Activated CD4-positive, alpha-beta T cell treated with anti-CD3 and anti-CD28 coated beads, Interleukin-2, Interleukin-4, amounts not matched to agents 100 ng/mL and 50 ng/mL, durations not matched to agents 16 hours and 8 hours (primary cell): ENCODE measurements at regions not wholly inside any gene's neighbourhood (a gene's known extent, or its start where the extent isn't known, plus 50 kb on each side); places are given as distances from the start of the nearest gene placed in this dataset.

Experiments used
- DNase-seq: peaks from one replicate; pipeline ENCODE4 v3.0.0-alpha.2; 2020; ENCODE audit warnings: low spot score

GRCh38 chr2:22901471-22902179 lies 483.4 kb upstream of the KLHL29 start:
- no peak for DNase-seq

- DNase-seq = no peak
These were observed 482.8 kb upstream of the KLHL29 start for GRCh38 chr2:22902180-22902550.

- DNase-seq = no peak
These were observed 482.3 kb upstream of the KLHL29 start for GRCh38 chr2:22902662-22903165.

GRCh38 chr2:22903616-22904015 lies 481.4 kb upstream of the KLHL29 start:
- no peak for DNase-seq

- peak; percentile 1 for DNase-seq
These were observed 480.8 kb upstream of the KLHL29 start for GRCh38 chr2:22904126-22904684.

GRCh38 chr2:22907330-22907729 lies 477.6 kb upstream of the KLHL29 start:
- no peak for DNase-seq

GRCh38 chr2:22912398-22912797 lies 472.6 kb upstream of the KLHL29 start:
- DNase-seq = no peak

- DNase-seq = no peak
These were observed 455.0 kb upstream of the KLHL29 start for GRCh38 chr2:22929998-22930397.

GRCh38 chr2:22930781-22931180 lies 454.2 kb upstream of the KLHL29 start:
- DNase-seq = no peak

GRCh38 chr2:22932288-22932687 lies 452.7 kb upstream of the KLHL29 start:
- no peak for DNase-seq

- DNase-seq = no peak
These were observed 450.2 kb upstream of the KLHL29 start for GRCh38 chr2:22934747-22935146.

- no peak for DNase-seq
These were observed 442.5 kb upstream of the KLHL29 start for GRCh38 chr2:22942441-22942840.

GRCh38 chr2:22944143-22944542 lies 440.8 kb upstream of the KLHL29 start:
- DNase-seq = no peak

- DNase-seq = no peak
These were observed 438.4 kb upstream of the KLHL29 start for GRCh38 chr2:22946553-22946952.

GRCh38 chr2:22947741-22948140 lies 437.2 kb upstream of the KLHL29 start:
- DNase-seq = no peak

GRCh38 chr2:22950431-22950830 lies 434.5 kb upstream of the KLHL29 start:
- no peak for DNase-seq

- no peak for DNase-seq
These were observed 432.2 kb upstream of the KLHL29 start for GRCh38 chr2:22952656-22953225.

- no peak for DNase-seq
These were observed 427.5 kb upstream of the KLHL29 start for GRCh38 chr2:22957446-22957845.

GRCh38 chr2:22958308-22958707 lies 426.7 kb upstream of the KLHL29 start:
- DNase-seq = no peak

- no peak for DNase-seq
These were observed 417.2 kb upstream of the KLHL29 start for GRCh38 chr2:22967756-22968155.

GRCh38 chr2:22970284-22970975 lies 414.5 kb upstream of the KLHL29 start:
- DNase-seq = no peak

GRCh38 chr2:22970991-22971390 lies 414.0 kb upstream of the KLHL29 start:
- DNase-seq = no peak

- DNase-seq = no peak
These were observed 403.2 kb upstream of the KLHL29 start for GRCh38 chr2:22981785-22982184.
